ENCODE measurements at regions not wholly inside any gene's neighbourhood (a gene's known extent, or its start where the extent isn't known, plus 50 kb on each side); places are given as distances from the start of the nearest gene placed in this dataset.

- TF ChIP-seq CTCF (conservative IDR thresholded peaks at IDR 0.05; ENCODE audit: low read depth, low read length) (no peak), EZH2 (IDR thresholded peaks at IDR 0.05; ENCODE audit: low read length, unreplicated experiment) (no peak)
Observed at GRCh38 chr13:68988176-68988575, 1119.5 kb upstream of the ATXN8OS start.

Measured in PC-3 (cell line).